Astrocyte of the cerebellum (primary cell): ENCODE measurements at regions not wholly inside any gene's neighbourhood (a gene's known extent, or its start where the extent isn't known, plus 50 kb on each side); places are given as distances from the start of the nearest gene placed in this dataset.

Source experiments
- DNase-seq: peaks from one replicate; pipeline ENCODE4 v3.0.0-alpha.2; 2011; ENCODE audit warnings: low read depth
- H3K4me3 ChIP-seq: 2 replicates; pipeline ENCODE4 v1.5.1; 2011; ENCODE audit warnings: mild to moderate bottlenecking, low read depth, low read length, moderate library complexity
- in situ Hi-C: cut with HindIII; loops from 2 replicates; pipeline ENCODE4 v1.10.0; 2017; ENCODE audit warnings: low sequenced_read_pairs
- TF ChIP-seq, protein P1 (sequence below): IDR thresholded peaks from 2 replicates; pipeline ENCODE4 v1.5.1; 2012; ENCODE audit warnings: low read length, low read depth, moderate library complexity, mild to moderate bottlenecking; ENCODE audit errors: missing control alignments

DNA sequence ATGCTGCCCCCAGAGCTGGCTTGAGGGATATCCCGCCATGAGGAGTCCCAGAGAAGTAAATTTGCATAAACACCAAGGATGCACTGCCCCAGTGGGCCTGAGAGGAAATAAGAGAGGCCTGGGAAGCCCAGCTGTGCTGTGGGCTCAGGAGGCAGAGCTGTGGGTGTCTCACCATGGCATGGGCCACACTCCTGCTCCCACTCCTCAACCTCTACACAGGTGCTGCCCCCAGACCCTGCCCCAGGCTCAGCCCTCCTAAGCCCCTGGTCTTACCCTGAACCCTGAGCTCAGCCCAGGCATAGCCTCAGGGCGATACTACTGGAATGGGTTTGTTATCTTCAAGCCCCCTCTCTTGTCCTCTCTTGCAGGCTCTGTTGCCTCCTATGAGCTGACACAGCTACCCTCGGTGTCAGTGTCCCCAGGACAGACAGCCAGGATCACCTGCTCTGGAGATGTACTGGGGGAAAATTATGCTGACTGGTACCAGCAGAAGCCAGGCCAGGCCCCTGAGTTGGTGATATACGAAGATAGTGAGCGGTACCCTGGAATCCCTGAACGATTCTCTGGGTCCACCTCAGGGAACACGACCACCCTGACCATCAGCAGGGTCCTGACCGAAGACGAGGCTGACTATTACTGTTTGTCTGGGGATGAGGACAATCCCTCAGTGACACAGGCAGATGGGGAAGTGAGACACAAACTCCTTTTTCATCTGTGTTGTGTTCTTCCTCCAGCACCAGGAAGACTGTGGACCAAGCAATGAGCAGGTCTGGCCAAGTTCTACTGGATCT lies 59.9 kb downstream of the GGTLC2 start:
- H3K4me3 ChIP-seq: no peak overlapping the region
- in situ Hi-C loops: no loop called here
- TF ChIP-seq, protein P1, sequence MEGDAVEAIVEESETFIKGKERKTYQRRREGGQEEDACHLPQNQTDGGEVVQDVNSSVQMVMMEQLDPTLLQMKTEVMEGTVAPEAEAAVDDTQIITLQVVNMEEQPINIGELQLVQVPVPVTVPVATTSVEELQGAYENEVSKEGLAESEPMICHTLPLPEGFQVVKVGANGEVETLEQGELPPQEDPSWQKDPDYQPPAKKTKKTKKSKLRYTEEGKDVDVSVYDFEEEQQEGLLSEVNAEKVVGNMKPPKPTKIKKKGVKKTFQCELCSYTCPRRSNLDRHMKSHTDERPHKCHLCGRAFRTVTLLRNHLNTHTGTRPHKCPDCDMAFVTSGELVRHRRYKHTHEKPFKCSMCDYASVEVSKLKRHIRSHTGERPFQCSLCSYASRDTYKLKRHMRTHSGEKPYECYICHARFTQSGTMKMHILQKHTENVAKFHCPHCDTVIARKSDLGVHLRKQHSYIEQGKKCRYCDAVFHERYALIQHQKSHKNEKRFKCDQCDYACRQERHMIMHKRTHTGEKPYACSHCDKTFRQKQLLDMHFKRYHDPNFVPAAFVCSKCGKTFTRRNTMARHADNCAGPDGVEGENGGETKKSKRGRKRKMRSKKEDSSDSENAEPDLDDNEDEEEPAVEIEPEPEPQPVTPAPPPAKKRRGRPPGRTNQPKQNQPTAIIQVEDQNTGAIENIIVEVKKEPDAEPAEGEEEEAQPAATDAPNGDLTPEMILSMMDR: no peak
- no peak for DNase-seq

DNA sequence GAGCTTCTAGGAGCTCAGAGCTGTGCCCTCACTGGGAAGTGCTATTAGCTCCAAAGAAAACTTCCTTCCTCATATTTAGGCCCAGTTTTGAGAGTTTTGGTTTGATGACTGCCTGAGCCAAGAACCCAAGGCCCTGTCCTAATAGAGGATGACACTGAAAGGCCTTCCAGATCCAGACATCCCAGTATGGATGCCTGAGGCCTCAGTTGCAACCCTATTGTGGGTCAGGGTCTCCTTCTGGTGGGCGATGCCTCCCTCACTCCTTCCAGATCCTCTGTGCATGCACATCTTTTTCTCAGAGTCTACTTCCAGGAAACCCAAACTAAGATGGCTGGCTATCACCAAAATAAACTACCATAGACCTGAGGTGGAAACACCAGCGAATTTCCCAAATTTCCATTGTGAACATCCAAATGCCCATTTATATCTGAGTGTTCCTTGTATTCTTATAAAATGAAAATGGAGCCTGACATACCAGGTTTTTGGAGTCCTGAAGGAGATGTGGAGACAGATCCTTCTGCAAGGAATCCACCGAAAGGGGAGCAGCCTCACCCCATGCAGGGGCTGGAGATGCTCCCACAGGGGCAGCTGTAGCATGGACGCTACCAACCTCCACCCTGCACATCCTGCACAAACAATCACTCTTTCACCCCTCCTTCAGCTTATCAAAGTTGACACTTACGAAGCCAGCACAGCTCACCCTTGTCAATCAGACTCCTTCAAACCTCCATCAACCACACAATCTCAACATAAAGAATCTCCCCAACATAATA lies 61.1 kb downstream of the GGTLC2 start:
- in situ Hi-C loops: no loop called here

DNA sequence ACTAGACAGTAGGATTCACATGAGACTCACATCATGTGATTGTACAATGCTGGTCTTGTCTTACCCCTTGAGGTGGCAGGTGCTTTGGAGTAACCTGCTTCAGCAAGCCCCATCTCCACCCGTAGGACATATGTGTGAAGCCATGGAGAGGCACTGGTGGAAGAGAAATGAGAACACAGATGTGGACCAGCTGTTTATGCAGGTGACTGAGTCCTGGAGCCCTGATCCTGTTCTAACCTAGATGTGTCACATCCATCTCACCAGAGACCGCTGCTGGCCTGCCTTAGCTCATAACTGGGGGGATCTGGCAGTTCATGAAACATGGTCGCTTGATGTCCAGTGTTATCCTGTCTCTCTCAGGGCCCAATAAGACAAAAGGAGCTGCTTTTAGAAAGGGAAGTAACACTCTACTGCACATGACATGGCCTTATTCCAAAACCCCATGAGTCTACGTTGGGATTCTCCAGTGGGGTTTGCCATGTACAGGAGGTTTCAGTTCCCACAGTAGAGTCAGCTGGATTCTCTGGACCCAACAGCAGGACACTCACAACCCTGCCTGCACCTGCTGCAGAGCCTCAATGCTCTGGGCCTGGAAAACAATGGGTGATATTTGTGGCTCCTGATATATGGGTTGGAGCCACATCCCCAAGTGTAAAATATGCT lies 62.0 kb downstream of the GGTLC2 start:
- in situ Hi-C loops: no loop called here
- no peak overlapping the region for H3K4me3 ChIP-seq
- no peak for DNase-seq
- TF ChIP-seq, protein P1: no peak

More for the DNA sequence above, 61.1 kb downstream of the GGTLC2 start:
- TF ChIP-seq, protein P1: no peak
- H3K4me3 ChIP-seq: no peak overlapping the region
- DNase-seq: no peak

- DNase-seq: no peak
- no peak overlapping the region for H3K4me3 ChIP-seq
- in situ Hi-C loops: no loop called here
- TF ChIP-seq, protein P1: peak; percentile 20
These were observed 65.5 kb downstream of the GGTLC2 start for GRCh38 chr22:22709719-22710445.

GRCh38 chr22:22710719-22711531 lies 66.5 kb downstream of the GGTLC2 start:
- TF ChIP-seq, protein P1: peak; percentile 94
- in situ Hi-C loops: no loop called here
- no peak for DNase-seq
- H3K4me3 ChIP-seq: no peak overlapping the region
